ENCODE measurements at regions not wholly inside any gene's neighbourhood (a gene's known extent, or its start where the extent isn't known, plus 50 kb on each side); places are given as distances from the start of the nearest gene placed in this dataset.

- DNase-seq, result no peak
Measured at GRCh38 chr2:18814387-18814786, 225.0 kb upstream of the NT5C1B start.

- no peak for DNase-seq
Measured at GRCh38 chr2:18804536-18804935, 215.2 kb upstream of the NT5C1B start.

GRCh38 chr2:18803141-18803939 is 214.0 kb upstream of the NT5C1B start:
- DNase-seq, result no peak

DNA sequence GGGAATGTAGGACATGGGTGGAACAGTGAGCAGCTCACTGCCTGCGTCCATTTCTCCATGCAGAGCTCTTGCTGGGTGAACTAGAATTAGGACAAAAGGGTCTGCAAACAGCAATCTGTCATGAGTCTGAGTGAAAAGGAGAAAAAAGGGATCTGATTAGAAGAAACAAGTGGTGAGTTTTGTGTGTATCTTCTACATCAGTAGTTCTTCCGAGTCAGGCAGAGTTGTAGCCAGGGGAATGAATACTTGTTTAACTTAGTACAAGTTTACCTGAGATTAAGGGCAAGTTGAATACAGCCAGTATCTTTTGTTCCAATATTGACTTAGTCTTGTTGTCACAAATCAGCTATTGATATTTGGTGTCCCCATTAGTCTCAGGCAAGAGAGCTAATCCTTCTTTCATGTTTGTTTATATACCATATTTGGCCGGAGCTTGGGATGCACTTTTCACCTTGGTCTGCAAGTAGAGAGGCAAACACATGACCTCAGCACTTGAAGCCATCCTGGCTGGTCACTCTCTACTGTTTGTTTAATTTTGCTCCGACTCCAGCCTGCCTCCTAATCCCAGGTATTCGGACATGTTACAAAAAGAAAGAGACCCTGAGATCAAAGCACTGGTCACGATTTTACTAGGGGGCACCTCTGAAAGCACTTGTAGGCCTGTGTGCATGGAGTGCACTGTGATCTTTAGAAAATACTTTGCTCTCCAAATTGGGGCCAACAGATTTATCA is 211.0 kb upstream of the NT5C1B start:
- no peak for DNase-seq

GRCh38 chr2:18799397-18799796 is 210.0 kb upstream of the NT5C1B start:
- DNase-seq, result no peak

DNA sequence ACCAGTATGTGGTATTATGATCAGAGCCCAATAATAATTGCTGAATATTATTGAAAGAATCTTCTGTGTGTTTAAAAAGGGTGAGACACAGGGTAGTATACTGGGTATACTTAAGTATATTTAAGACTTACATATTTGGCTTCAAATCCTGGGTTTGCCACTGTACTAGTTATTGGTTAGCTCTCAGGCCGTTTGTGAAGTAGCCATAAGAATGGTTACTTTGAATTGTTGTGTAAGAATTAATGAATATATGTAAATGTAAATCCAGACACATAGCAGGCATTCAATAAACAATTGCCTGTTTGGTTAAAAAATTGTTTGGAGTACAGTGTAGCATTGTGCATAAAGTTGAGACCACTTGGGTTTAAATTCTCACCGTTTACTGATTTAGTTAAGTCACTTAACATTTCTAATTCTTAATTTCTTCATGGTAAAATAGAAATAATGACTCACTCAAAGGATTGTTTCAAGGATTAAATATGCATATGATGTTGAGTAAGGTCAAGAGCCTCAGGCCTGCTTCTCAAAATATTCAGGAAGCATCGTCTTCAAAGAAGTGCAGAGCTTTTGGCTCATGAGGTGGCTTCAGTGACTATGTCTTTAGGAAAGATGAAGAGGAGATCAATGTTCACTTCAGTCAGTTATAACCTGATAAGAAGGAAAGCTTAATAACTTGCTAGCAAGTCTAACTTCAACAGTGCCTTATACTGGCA is 207.9 kb upstream of the NT5C1B start:
- DNase-seq, result no peak

DNA sequence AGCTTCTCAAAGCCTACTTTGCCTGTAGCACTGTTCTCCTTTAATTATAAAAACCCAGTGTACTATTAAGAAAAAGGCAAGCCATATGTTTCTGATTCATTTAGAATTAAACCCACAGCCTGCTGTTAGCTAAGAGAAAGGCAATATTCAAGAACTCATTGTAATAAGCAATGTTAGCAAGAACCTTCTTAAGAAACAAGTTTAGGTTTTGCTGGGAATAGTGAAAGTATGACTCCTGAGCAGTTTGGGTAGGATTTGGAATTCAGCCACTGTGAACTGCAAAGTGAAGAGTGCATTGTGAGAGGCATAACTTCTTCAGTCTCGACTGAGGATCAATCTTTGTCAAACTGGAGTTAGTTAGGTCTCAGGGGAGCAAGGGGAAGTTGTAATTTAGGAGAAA is 206.5 kb upstream of the NT5C1B start:
- no peak for DNase-seq

DNA sequence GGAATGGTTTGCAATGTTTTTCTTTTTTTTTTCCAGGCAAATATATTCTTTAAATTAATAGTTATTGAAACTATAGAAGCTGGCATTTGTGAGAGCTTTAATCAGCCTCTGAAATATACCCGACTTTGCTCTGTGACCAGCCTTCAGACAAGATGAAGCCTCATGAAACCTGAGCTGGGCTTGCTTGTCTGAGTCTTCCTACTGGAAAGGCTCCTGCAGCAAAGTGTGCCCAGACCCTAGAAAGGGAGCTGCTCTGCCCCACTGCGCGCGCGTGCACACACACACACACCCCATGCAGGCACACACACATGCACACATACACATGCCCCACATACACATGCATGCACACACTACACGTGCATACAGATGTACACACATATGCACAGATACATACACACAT is 203.3 kb upstream of the NT5C1B start:
- DNase-seq, result no peak

DNA sequence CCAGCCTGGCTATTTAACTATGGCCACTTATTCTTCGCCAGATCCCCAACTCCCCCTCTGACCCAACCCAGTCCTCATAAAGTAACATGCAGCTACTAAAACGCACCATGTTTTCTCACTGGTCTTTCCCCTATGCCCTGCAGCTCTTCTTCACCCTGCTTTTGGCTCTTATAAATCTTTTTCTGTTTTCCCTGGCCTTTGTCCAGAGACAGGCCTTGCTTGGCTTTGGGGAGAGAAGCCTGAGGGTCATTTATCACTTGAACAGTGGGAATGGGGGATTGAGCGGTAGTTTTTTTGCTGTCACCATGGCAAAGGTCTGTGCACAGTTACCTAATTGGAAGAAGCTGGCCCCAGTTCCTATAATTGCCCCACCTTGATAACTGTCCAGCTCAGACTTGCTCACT is 202.9 kb upstream of the NT5C1B start:
- DNase-seq, result no peak

- no peak for DNase-seq
Measured at GRCh38 chr2:18791172-18791797, 201.9 kb upstream of the NT5C1B start.

GRCh38 chr2:18790509-18791171 is 201.3 kb upstream of the NT5C1B start:
- no peak for DNase-seq

- no peak for DNase-seq
Measured at GRCh38 chr2:18788592-18788991, 199.2 kb upstream of the NT5C1B start.

GRCh38 chr2:18787726-18788125 is 198.4 kb upstream of the NT5C1B start:
- DNase-seq, result no peak

GRCh38 chr2:18784245-18784644 is 194.9 kb upstream of the NT5C1B start:
- no peak for DNase-seq

GRCh38 chr2:18781541-18782280 is 192.3 kb upstream of the NT5C1B start:
- no peak for DNase-seq

DNA sequence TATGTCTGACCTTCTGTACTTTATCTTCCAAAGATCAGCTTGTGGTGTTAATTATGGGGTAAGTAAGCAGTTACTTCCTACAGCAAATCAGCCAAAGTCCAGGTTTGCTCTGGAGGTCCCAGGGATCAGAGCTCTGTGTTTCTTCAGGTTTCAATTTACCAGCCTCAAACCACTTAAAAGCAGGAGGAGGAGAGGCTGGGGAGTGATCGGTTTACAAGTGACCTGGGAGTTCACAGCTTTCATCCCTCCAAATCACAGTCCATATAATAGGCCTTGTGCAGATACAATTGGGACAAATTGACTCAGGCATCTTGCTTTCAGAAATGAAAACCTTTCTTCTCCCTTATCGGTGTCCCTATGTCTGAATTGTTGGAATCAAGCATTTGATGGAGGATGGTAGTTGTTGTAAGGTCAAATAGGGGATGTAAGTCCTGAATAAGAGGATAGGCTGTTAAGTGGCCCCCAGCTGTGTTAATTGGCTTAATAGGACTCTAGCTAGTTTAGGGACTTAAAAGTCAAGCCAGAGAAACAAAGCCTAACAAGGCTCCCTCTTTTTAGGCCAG is 188.0 kb upstream of the NT5C1B start:
- peak; percentile 70 for DNase-seq

DNA sequence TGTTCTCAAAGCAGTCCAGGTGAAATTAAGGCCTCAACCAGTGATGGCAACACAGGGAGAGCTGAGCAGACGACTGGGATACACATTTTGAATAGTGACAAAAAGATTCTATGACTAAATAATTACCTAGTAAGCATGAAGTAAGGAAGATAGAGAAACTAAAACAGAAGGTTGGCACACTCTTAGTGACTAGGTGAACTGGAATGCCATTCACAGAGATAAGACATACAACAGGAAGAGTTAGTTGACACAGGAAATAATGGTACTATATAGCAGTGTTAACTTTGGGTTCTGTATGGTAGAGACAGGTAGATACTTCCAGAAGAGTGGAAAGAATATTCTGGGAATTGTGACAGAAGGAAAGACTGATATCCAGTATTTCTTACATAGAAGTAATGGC is 181.8 kb upstream of the NT5C1B start:
- DNase-seq, result no peak

DNA sequence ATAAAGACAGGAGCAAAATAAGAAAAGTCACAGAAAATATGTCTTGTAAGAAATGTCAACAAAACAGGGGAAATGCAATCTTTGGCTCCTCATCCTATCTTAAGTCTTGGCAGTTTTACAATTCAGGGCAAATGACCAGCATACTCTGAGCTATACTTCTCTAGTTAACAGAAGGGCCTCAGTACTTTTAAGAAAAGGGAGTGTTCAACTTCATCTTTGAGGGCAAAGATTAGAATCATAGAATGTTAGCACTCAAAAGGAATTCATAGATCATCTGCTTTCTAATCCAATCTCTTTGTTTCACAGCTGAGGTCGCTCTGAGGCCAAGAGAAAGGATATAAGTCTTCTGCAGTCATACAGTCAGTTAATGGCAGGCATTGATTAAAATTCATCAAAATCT is 174.0 kb upstream of the NT5C1B start:
- DNase-seq, result no peak

DNA sequence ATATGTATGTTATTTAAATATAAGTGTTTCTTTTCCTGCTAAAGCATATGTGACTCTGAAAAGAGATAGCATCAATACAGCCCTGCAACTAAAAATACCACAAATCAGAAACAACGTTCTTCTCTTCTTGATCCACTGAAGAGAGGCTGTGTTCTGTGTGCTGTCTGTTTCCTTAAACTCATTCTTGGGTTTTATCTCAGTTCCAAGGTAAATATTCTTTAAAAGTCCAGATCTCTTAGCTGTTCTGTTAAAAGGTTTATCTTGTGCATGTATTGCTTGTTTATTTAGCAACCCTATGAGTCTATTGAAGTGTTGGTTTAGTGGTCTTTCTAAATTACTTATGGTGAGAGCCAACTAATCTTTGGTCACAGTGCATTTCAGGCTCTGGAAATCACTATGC is 173.3 kb upstream of the NT5C1B start:
- no peak for DNase-seq

DNA sequence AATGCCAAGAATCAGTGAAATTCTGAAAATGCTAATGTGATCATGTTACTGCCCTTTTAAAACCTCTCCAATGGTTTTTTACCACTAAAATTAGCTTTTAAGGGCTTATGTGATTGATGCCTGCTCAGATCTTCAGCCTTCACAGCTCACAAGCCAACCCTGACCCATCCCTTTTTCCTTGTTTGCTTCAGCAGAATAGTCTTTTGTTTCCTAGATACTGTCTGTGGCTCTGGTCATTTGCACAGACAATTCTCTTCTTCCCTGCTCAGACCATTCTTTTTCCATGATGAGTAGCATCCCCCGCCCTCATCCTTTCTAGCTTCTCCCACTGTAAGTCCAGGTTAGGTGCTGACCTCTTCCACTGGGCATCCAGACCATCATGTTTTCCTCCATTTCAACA is 164.9 kb upstream of the NT5C1B start:
- no peak for DNase-seq

DNA sequence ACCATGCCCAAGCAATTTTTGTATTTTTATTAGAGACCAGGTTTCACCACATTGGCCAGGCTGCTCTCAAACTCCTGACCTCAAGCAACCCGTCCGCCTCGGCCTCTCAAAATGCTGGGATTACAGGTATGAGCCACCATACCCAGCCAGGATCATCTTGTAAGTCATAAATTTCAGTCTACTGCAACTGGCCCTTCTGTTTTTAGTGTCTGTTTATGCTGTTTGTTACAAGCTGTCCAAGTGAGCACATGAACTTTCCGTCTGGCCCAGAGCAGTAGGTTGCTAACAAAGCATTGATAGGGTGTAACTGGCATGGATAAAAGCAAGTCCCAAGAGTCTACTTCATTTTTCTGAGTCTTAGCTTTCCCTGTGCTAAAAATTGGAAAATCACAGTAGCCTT is 164.4 kb upstream of the NT5C1B start:
- no peak for DNase-seq

Measured in NCI-H1417 treated with DMSO at 0.1 percent for 48 hours (cell line).